ENCODE measurements at regions not wholly inside any gene's neighbourhood (a gene's known extent, or its start where the extent isn't known, plus 50 kb on each side); places are given as distances from the start of the nearest gene placed in this dataset.

GRCh38 chr11:81159900-81160299 lies 1573.8 kb downstream of the FAM181B start:
- intact Hi-C loops (cut with DNase I): no loop called here
- DNase-seq: no peak

GRCh38 chr11:81135570-81135969 lies 1598.1 kb downstream of the FAM181B start:
- intact Hi-C loops (cut with DNase I): no loop called here
- DNase-seq: no peak

- intact Hi-C loops (cut with DNase I): no loop called here
- DNase-seq: no peak
Observed at GRCh38 chr11:81129618-81130017, 1604.0 kb downstream of the FAM181B start.

- DNase-seq: no peak
- intact Hi-C loops (cut with DNase I): no loop called here
Observed at GRCh38 chr11:81112718-81113117, 1620.9 kb downstream of the FAM181B start.

- intact Hi-C loops (cut with DNase I): no loop called here
- DNase-seq: no peak
Observed at GRCh38 chr11:81104051-81104450, 1629.6 kb downstream of the FAM181B start.

- intact Hi-C loops (cut with DNase I): no loop called here
- DNase-seq: no peak
Observed at GRCh38 chr11:81098471-81098870, 1635.2 kb downstream of the FAM181B start.

GRCh38 chr11:81092522-81092921 lies 1641.1 kb downstream of the FAM181B start:
- intact Hi-C loops (cut with DNase I): no loop called here
- no peak for DNase-seq

GRCh38 chr11:81089242-81089641 lies 1644.4 kb downstream of the FAM181B start:
- intact Hi-C loops (cut with DNase I): no loop called here
- no peak for DNase-seq

- intact Hi-C loops (cut with DNase I): no loop called here
- DNase-seq: no peak
Observed at GRCh38 chr11:81080476-81080875, 1639.6 kb upstream of the TENM4 start.

- intact Hi-C loops (cut with DNase I): no loop called here
- DNase-seq: no peak
Observed at GRCh38 chr11:81072273-81072672, 1631.4 kb upstream of the TENM4 start.

GRCh38 chr11:81071606-81072005 lies 1630.8 kb upstream of the TENM4 start:
- intact Hi-C loops (cut with DNase I): no loop called here
- no peak for DNase-seq

- intact Hi-C loops (cut with DNase I): no loop called here
Observed at GRCh38 chr11:81070948-81071347, 1630.1 kb upstream of the TENM4 start.

GRCh38 chr11:81059356-81059755 lies 1618.5 kb upstream of the TENM4 start:
- no peak for DNase-seq
- intact Hi-C loops (cut with DNase I): no loop called here

More at GRCh38 chr11:81070948-81071347, 1630.1 kb upstream of the TENM4 start:
- DNase-seq: no peak

- no peak for DNase-seq
- intact Hi-C loops (cut with DNase I): no loop called here
Observed at GRCh38 chr11:81052344-81053158, 1611.7 kb upstream of the TENM4 start.

- intact Hi-C loops (cut with DNase I): no loop called here
- DNase-seq: no peak
Observed at GRCh38 chr11:81039916-81040524, 1599.2 kb upstream of the TENM4 start.

GRCh38 chr11:81036168-81036870 lies 1595.5 kb upstream of the TENM4 start:
- intact Hi-C loops (cut with DNase I): no loop called here
- DNase-seq: no peak

GRCh38 chr11:81033779-81034540 lies 1593.1 kb upstream of the TENM4 start:
- intact Hi-C loops (cut with DNase I): no loop called here
- DNase-seq: no peak

- intact Hi-C loops (cut with DNase I): no loop called here
- peak in 1 of 10 donors; percentile 43 for DNase-seq
Observed at GRCh38 chr11:81032906-81033305, 1592.1 kb upstream of the TENM4 start.

- intact Hi-C loops (cut with DNase I): no loop called here
- DNase-seq: no peak
Observed at GRCh38 chr11:81030186-81030585, 1589.4 kb upstream of the TENM4 start.

- no peak for DNase-seq
- intact Hi-C loops (cut with DNase I): no loop called here
Observed at GRCh38 chr11:81026032-81026431, 1585.2 kb upstream of the TENM4 start.

- no peak for DNase-seq
Observed at GRCh38 chr11:81022057-81022456, 1581.2 kb upstream of the TENM4 start.

More at GRCh38 chr11:81022057-81022456, 1581.2 kb upstream of the TENM4 start:
- intact Hi-C loops (cut with DNase I): no loop called here
